ENCODE measurements at regions not wholly inside any gene's neighbourhood (a gene's known extent, or its start where the extent isn't known, plus 50 kb on each side); places are given as distances from the start of the nearest gene placed in this dataset.

DNA sequence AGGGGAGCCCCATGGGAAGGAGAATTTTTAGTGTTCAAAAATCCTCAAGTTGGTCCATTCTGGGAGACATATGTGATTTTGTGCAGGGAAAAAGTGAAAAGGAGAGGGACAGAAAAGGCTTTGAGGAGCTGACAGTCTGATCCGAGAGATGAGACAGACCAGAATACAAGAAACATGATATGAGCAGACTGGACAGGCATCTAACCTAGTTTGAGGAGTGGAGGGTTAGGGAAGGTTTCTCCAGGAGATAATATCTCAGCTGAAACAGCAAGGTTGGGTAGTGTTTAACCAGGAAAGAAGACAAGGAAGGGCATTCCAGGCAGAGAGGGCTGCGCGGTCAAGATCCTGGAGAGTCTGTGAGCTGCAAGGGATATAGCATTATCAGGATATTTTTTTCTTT, 101.4 kb upstream of the NCAM1 start:
- H4K20me1 ChIP-seq (ENCODE audit: insufficient read depth) = no peaks in the 10 kb centered on the region
- H3K4me2 ChIP-seq (ENCODE audit: low read length) = no peak overlapping the region
- intact Hi-C loops (cut with micrococcal nuclease) = no loop called here
- POLR2A ChIA-PET = no interaction called here
- no peak for ATAC-seq
- H3K4me1 ChIP-seq (ENCODE audit: control insufficient read depth in 1 of 2, insufficient read depth in 2 of 2, low read length in 2 of 2) = no peaks in the 10 kb centered on the region
- no peak overlapping the region for H3K27ac ChIP-seq (ENCODE audit: low read depth, low read length)
- CTCF ChIA-PET = no interaction called here
- no peak overlapping the region for H3K4me3 ChIP-seq (replicated peaks in 1 of 2; ENCODE audit: low read depth in 1 of 2, low read length in 2 of 2)
- H3K9me3 ChIP-seq (ENCODE audit: control insufficient read depth in 1 of 2, insufficient read depth in 1 of 2, low read depth in 1 of 2, low read length in 2 of 2) = no peaks in the 10 kb centered on the region
- no TSS peak for BruUV-seq (replicated peaks)
- no peak for DNase-seq (ENCODE audit: low read depth, low spot score)
- no peak overlapping the region for H2AFZ ChIP-seq (ENCODE audit: low read depth, low read length, poor library complexity, severe bottlenecking)
- H3K36me3 ChIP-seq (ENCODE audit: control insufficient read depth in 1 of 2, insufficient read depth in 2 of 2, low read length in 2 of 2) = no peaks in the 10 kb centered on the region
- H3K79me2 ChIP-seq (ENCODE audit: insufficient read depth, low read length) = no peaks in the 10 kb centered on the region
- no peak for TF ChIP-seq JUND (IDR thresholded peaks at IDR 0.05)
- TF ChIP-seq, protein P1, sequence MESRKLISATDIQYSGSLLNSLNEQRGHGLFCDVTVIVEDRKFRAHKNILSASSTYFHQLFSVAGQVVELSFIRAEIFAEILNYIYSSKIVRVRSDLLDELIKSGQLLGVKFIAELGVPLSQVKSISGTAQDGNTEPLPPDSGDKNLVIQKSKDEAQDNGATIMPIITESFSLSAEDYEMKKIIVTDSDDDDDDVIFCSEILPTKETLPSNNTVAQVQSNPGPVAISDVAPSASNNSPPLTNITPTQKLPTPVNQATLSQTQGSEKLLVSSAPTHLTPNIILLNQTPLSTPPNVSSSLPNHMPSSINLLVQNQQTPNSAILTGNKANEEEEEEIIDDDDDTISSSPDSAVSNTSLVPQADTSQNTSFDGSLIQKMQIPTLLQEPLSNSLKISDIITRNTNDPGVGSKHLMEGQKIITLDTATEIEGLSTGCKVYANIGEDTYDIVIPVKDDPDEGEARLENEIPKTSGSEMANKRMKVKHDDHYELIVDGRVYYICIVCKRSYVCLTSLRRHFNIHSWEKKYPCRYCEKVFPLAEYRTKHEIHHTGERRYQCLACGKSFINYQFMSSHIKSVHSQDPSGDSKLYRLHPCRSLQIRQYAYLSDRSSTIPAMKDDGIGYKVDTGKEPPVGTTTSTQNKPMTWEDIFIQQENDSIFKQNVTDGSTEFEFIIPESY (IDR thresholded peaks at IDR 0.05; ENCODE audit: extremely low read depth, insufficient replicate concordance, low read length) = no peak
- no peak for TF ChIP-seq TCF7L2 (IDR thresholded peaks at IDR 0.05; ENCODE audit: borderline replicate concordance, extremely low read depth, insufficient read depth, insufficient read length)
- no peak for TF ChIP-seq EGR1 (IDR thresholded peaks at IDR 0.05; ENCODE audit: low read depth)
- TF ChIP-seq CBX3 (IDR thresholded peaks at IDR 0.05; ENCODE audit: low read depth) = no peak
- no peak for TF ChIP-seq EZH2 (IDR thresholded peaks at IDR 0.05)
- no peak for TF ChIP-seq EZH2phosphoT487 (IDR thresholded peaks at IDR 0.05; ENCODE audit: borderline replicate concordance)
- TF ChIP-seq, protein P2, sequence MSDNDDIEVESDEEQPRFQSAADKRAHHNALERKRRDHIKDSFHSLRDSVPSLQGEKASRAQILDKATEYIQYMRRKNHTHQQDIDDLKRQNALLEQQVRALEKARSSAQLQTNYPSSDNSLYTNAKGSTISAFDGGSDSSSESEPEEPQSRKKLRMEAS (IDR thresholded peaks at IDR 0.05) = no peak
- no peak for TF ChIP-seq RAD21 (IDR thresholded peaks at IDR 0.05; ENCODE audit: low read depth)
- no peak for TF ChIP-seq YY1 (IDR thresholded peaks at IDR 0.05; ENCODE audit: extremely low read depth, insufficient replicate concordance, low read depth, low read length)
- no peak for TF ChIP-seq CEBPB (IDR thresholded peaks at IDR 0.05; ENCODE audit: low read depth)
- TF ChIP-seq, protein P3, sequence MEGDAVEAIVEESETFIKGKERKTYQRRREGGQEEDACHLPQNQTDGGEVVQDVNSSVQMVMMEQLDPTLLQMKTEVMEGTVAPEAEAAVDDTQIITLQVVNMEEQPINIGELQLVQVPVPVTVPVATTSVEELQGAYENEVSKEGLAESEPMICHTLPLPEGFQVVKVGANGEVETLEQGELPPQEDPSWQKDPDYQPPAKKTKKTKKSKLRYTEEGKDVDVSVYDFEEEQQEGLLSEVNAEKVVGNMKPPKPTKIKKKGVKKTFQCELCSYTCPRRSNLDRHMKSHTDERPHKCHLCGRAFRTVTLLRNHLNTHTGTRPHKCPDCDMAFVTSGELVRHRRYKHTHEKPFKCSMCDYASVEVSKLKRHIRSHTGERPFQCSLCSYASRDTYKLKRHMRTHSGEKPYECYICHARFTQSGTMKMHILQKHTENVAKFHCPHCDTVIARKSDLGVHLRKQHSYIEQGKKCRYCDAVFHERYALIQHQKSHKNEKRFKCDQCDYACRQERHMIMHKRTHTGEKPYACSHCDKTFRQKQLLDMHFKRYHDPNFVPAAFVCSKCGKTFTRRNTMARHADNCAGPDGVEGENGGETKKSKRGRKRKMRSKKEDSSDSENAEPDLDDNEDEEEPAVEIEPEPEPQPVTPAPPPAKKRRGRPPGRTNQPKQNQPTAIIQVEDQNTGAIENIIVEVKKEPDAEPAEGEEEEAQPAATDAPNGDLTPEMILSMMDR (IDR thresholded peaks at IDR 0.05 in 2 of 3, conservative IDR thresholded peaks at IDR 0.05 in 1 of 3; ENCODE audit: borderline replicate concordance in 1 of 3, insufficient read depth in 1 of 3, low read depth in 2 of 3, low read length in 2 of 3) = no peak
- TF ChIP-seq POLR2AphosphoS5 (IDR thresholded peaks at IDR 0.05; ENCODE audit: low read depth, low read length) = no peak
- TF ChIP-seq FOSL1 (IDR thresholded peaks at IDR 0.05; ENCODE audit: low read depth) = no peak
- H3K9ac ChIP-seq (ENCODE audit: low read length) = no peak overlapping the region
- RAD21 ChIA-PET (ENCODE audit: low non-redundant PET in 1 of 2, low total read pairs in 2 of 2, uncharacterized antibody in 2 of 2, unreplicated experiment in 2 of 2) = no interaction called here
- H3K9me2 ChIP-seq (ENCODE audit: insufficient read depth) = no peaks in the 10 kb centered on the region
- H3K27me3 ChIP-seq (ENCODE audit: insufficient read depth, low read length) = peaks cover 20% of the 10 kb centered on the region; the same call in 1 of the 2 replicates

Measured in HCT116 (cell line).